Mesenchymal stem cell (in vitro differentiated cells and primary cell): ENCODE measurements at regions not wholly inside any gene's neighbourhood (a gene's known extent, or its start where the extent isn't known, plus 50 kb on each side); places are given as distances from the start of the nearest gene placed in this dataset.

ENCODE experiments used
- DNase-seq: peaks from one replicate; pipeline ENCODE4 v3.0.0-alpha.2; 2013
- H2AFZ ChIP-seq: one replicate; pipeline ENCODE4 v1.6.1; 2013; ENCODE audit warnings: low read depth, mild to moderate bottlenecking, control low read depth, inconsistent platforms, low read length, moderate library complexity
- H2AK5ac ChIP-seq: 2 replicates; pipeline ENCODE4 v1.6.1; 2013; ENCODE audit warnings: low read length, moderate library complexity, mild to moderate bottlenecking, inconsistent platforms; ENCODE audit not compliant: severe bottlenecking
- H2BK120ac ChIP-seq: one replicate; pipeline ENCODE4 v1.6.1; 2013; ENCODE audit warnings: low read depth, mild to moderate bottlenecking, inconsistent platforms, low read length, moderate library complexity
- H2BK12ac ChIP-seq, 2 experiments: one replicate each; pipeline ENCODE4 v1.6.1; 2013; ENCODE audit warnings: inconsistent platforms in 2 of 2, low read length in 2 of 2, mild to moderate bottlenecking in 2 of 2, moderate library complexity in 2 of 2, control low read depth in 1 of 2
- H2BK15ac ChIP-seq: one replicate; pipeline ENCODE4 v1.6.1; 2013; ENCODE audit warnings: mild to moderate bottlenecking, low read depth, inconsistent platforms; ENCODE audit not compliant: poor library complexity, severe bottlenecking
- H2BK5ac ChIP-seq: 2 replicates; pipeline ENCODE4 v1.6.1; 2013; ENCODE audit warnings: low read depth, mild to moderate bottlenecking, low read length, control low read depth, inconsistent platforms; ENCODE audit not compliant: poor library complexity, severe bottlenecking
- H3K14ac ChIP-seq, 2 experiments: one replicate each; pipeline ENCODE4 v1.6.1; 2013; ENCODE audit warnings: inconsistent platforms in 2 of 2, low read length in 2 of 2, control low read depth in 1 of 2, mild to moderate bottlenecking in 1 of 2, moderate library complexity in 1 of 2
- H3K18ac ChIP-seq, 2 experiments: one replicate each; pipeline ENCODE4 v1.6.1; 2013; ENCODE audit warnings: inconsistent platforms in 2 of 2, low read length in 2 of 2, control low read depth in 1 of 2, low read depth in 1 of 2, mild to moderate bottlenecking in 1 of 2
- H3K23ac ChIP-seq, 2 experiments: one replicate each; pipeline ENCODE4 v1.6.1; 2013; ENCODE audit warnings: inconsistent platforms in 2 of 2, low read length in 2 of 2, mild to moderate bottlenecking in 2 of 2, moderate library complexity in 2 of 2, control low read depth in 1 of 2
- H3K27ac ChIP-seq: 2 replicates; pipeline ENCODE4 v1.5.1; 2013; ENCODE audit warnings: mild to moderate bottlenecking, moderate library complexity, low read length, control low read depth, inconsistent platforms; ENCODE audit not compliant: poor library complexity, severe bottlenecking
- H3K27me3 ChIP-seq, 2 experiments: 2 replicates each; pipeline versions ENCODE4 v1.6.1 to v1.7.0; 2013; ENCODE audit warnings: low read length in 2 of 2, mild to moderate bottlenecking in 2 of 2, moderate library complexity in 2 of 2, control low read depth in 1 of 2, inconsistent platforms in 1 of 2; ENCODE audit not compliant: control insufficient read depth in 1 of 2, insufficient read depth in 1 of 2
- H3K36me3 ChIP-seq, 2 experiments: 2 replicates each; pipeline versions ENCODE4 v1.6.1 to v1.7.0; 2013; ENCODE audit warnings: low read length in 2 of 2, control low read depth in 1 of 2, inconsistent platforms in 1 of 2, low read depth in 1 of 2, mild to moderate bottlenecking in 1 of 2; ENCODE audit not compliant: insufficient read depth in 2 of 2, control insufficient read depth in 1 of 2
- H3K4ac ChIP-seq, 2 experiments: one replicate each; pipeline ENCODE4 v1.6.1; 2013; ENCODE audit warnings: inconsistent platforms in 2 of 2, low read length in 2 of 2, mild to moderate bottlenecking in 2 of 2, moderate library complexity in 2 of 2, control low read depth in 1 of 2, low read depth in 1 of 2
- H3K4me1 ChIP-seq: 2 replicates; pipeline ENCODE4 v1.6.1; 2013; ENCODE audit warnings: low read depth, low read length, control low read depth; ENCODE audit not compliant: control insufficient read depth, insufficient read depth
- H3K4me2 ChIP-seq: 2 replicates; pipeline ENCODE4 v1.6.1; 2013; ENCODE audit warnings: low read length, mild to moderate bottlenecking, inconsistent platforms; ENCODE audit not compliant: poor library complexity, severe bottlenecking
- H3K4me3 ChIP-seq, 2 experiments: 2 replicates each; pipeline versions ENCODE4 v1.5.1 to v1.7.0; 2013; ENCODE audit warnings: low read length in 2 of 2, mild to moderate bottlenecking in 2 of 2, control low read depth in 1 of 2, low read depth in 1 of 2; ENCODE audit not compliant: insufficient read depth in 1 of 2
- H3K79me1 ChIP-seq: replicated peaks from 2 replicates; pipeline ENCODE4 v1.6.1; 2013; ENCODE audit warnings: mild to moderate bottlenecking, control low read depth, low read length, inconsistent platforms; ENCODE audit not compliant: poor library complexity, severe bottlenecking
- H3K9ac ChIP-seq: 2 replicates; pipeline ENCODE4 v1.7.0; 2013; ENCODE audit warnings: mild to moderate bottlenecking, low read length, moderate library complexity
- H3K9me3 ChIP-seq: 2 replicates; pipeline ENCODE4 v1.7.0; 2013; ENCODE audit warnings: mild to moderate bottlenecking, low read length; ENCODE audit not compliant: control insufficient read depth
- H4K8ac ChIP-seq: one replicate; pipeline ENCODE4 v1.6.1; 2013; ENCODE audit warnings: inconsistent platforms, mild to moderate bottlenecking, low read length, moderate library complexity
- H4K91ac ChIP-seq: one replicate; pipeline ENCODE4 v1.6.1; 2013; ENCODE audit warnings: mild to moderate bottlenecking, low read length, inconsistent platforms
- WGBS: methylation state at CpG from one replicate; pipeline ENCODE4 v1.1.7; 2013; ENCODE audit warnings: mixed read lengths; 5-methylcytosine and 5-hydroxymethylcytosine counted together

GRCh38 chr16:14350081-14350480 lies 279.0 kb downstream of the MRTFB start:
- no peaks in the 10 kb centered on the region for H3K79me1 ChIP-seq
- no peaks in the 10 kb centered on the region for H3K27me3 ChIP-seq
- peaks cover 2% of the 10 kb centered on the region for H3K4me1 ChIP-seq
- no peak overlapping the region for H2AK5ac ChIP-seq
- H2BK5ac ChIP-seq = no peak overlapping the region
- no peak overlapping the region for H2BK120ac ChIP-seq
- DNase-seq = no peak
- H3K9ac ChIP-seq = no peak overlapping the region
- H3K14ac ChIP-seq = no peak overlapping the region
- H3K36me3 ChIP-seq = peaks cover 0 to 7% of the 10 kb centered on the region in 2 experiments
- H3K4me3 ChIP-seq = no peak overlapping the region
- H2BK15ac ChIP-seq = no peak overlapping the region
- no peak overlapping the region for H3K18ac ChIP-seq
- no peak overlapping the region for H4K91ac ChIP-seq
- H2AFZ ChIP-seq = no peak overlapping the region
- no peak overlapping the region for H3K23ac ChIP-seq
- H3K27ac ChIP-seq = no peak overlapping the region
- no peak overlapping the region for H4K8ac ChIP-seq
- no peak overlapping the region for H2BK12ac ChIP-seq
- no peak overlapping the region for H3K4ac ChIP-seq
- H3K4me2 ChIP-seq = no peak overlapping the region
- WGBS = 87% methylated on average over 8 of the region's 8 CpGs
- H3K9me3 ChIP-seq = no peaks in the 10 kb centered on the region

- no peaks in the 10 kb centered on the region for H3K9me3 ChIP-seq
- no peak overlapping the region for H3K27ac ChIP-seq
- no peak overlapping the region for H3K4me2 ChIP-seq
- H3K79me1 ChIP-seq = no peaks in the 10 kb centered on the region
- peaks cover 4% of the 10 kb centered on the region for H3K4me1 ChIP-seq
- H3K9ac ChIP-seq = no peak overlapping the region
- H2AFZ ChIP-seq = no peak overlapping the region
- H2BK15ac ChIP-seq = no peak overlapping the region
- DNase-seq = no peak
- no peaks in the 10 kb centered on the region for H3K27me3 ChIP-seq
- no peak overlapping the region for H3K14ac ChIP-seq
- H4K8ac ChIP-seq = no peak overlapping the region
- H2BK12ac ChIP-seq = no peak overlapping the region
- peaks cover 0 to 9% of the 10 kb centered on the region in 2 experiments for H3K36me3 ChIP-seq
- H2BK5ac ChIP-seq = no peak overlapping the region
- WGBS = 85% methylated on average over 8 of the region's 12 CpGs
- H2AK5ac ChIP-seq = no peak overlapping the region
- no peak overlapping the region for H3K23ac ChIP-seq
- H3K4me3 ChIP-seq = no peak overlapping the region
- H3K4ac ChIP-seq = no peak overlapping the region
- H2BK120ac ChIP-seq = no peak overlapping the region
- H4K91ac ChIP-seq = no peak overlapping the region
- no peak overlapping the region for H3K18ac ChIP-seq
These were observed 276.6 kb downstream of the MRTFB start for GRCh38 chr16:14347706-14348105.

- no peak overlapping the region for H3K4ac ChIP-seq
- no peak overlapping the region for H3K4me3 ChIP-seq
- H3K18ac ChIP-seq = no peak overlapping the region
These were observed 275.4 kb downstream of the MRTFB start for GRCh38 chr16:14346278-14347142.

GRCh38 chr16:14345512-14346115 lies 274.5 kb downstream of the MRTFB start:
- WGBS = 89% methylated on average over 19 of the region's 19 CpGs
- no peak overlapping the region for H2BK12ac ChIP-seq

More at GRCh38 chr16:14346278-14347142, 275.4 kb downstream of the MRTFB start:
- H3K9ac ChIP-seq = no peak overlapping the region
- H2BK120ac ChIP-seq = no peak overlapping the region
- DNase-seq = no peak
- WGBS = 75% methylated on average over 7 of the region's 9 CpGs
- H2AK5ac ChIP-seq = no peak overlapping the region
- no peaks in the 10 kb centered on the region for H3K27me3 ChIP-seq
- H3K9me3 ChIP-seq = no peaks in the 10 kb centered on the region
- H3K36me3 ChIP-seq = peaks cover 0 to 9% of the 10 kb centered on the region in 2 experiments
- H3K4me1 ChIP-seq = peaks cover 4% of the 10 kb centered on the region
- H2AFZ ChIP-seq = no peak overlapping the region
- H4K8ac ChIP-seq = no peak overlapping the region
- H3K27ac ChIP-seq = no peak overlapping the region
- H2BK5ac ChIP-seq = no peak overlapping the region
- H4K91ac ChIP-seq = no peak overlapping the region
- no peak overlapping the region for H3K23ac ChIP-seq
- H3K79me1 ChIP-seq = no peaks in the 10 kb centered on the region
- no peak overlapping the region for H3K4me2 ChIP-seq
- H3K14ac ChIP-seq = no peak overlapping the region
- H2BK15ac ChIP-seq = no peak overlapping the region
- H2BK12ac ChIP-seq = no peak overlapping the region

More at GRCh38 chr16:14345512-14346115, 274.5 kb downstream of the MRTFB start:
- no peak overlapping the region for H3K4me2 ChIP-seq
- no peak overlapping the region for H2BK5ac ChIP-seq
- H3K36me3 ChIP-seq = peaks cover 0 to 9% of the 10 kb centered on the region in 2 experiments
- H3K27me3 ChIP-seq = no peaks in the 10 kb centered on the region
- H4K91ac ChIP-seq = no peak overlapping the region
- H2BK15ac ChIP-seq = no peak overlapping the region
- H4K8ac ChIP-seq = no peak overlapping the region
- no peak overlapping the region for H3K4ac ChIP-seq
- no peak for DNase-seq
- H3K14ac ChIP-seq = no peak overlapping the region
- no peak overlapping the region for H3K18ac ChIP-seq
- H2BK120ac ChIP-seq = no peak overlapping the region
- no peak overlapping the region for H3K27ac ChIP-seq
- no peaks in the 10 kb centered on the region for H3K79me1 ChIP-seq
- peaks cover 4% of the 10 kb centered on the region for H3K4me1 ChIP-seq
- no peak overlapping the region for H2AK5ac ChIP-seq
- H3K9me3 ChIP-seq = no peaks in the 10 kb centered on the region
- no peak overlapping the region for H3K4me3 ChIP-seq
- H3K9ac ChIP-seq = no peak overlapping the region
- no peak overlapping the region for H2AFZ ChIP-seq
- H3K23ac ChIP-seq = no peak overlapping the region
